Panc1 (cell line): ENCODE measurements at regions not wholly inside any gene's neighbourhood (a gene's known extent, or its start where the extent isn't known, plus 50 kb on each side); places are given as distances from the start of the nearest gene placed in this dataset.

Experiments used
- CTCF ChIP-seq: fragments of 450-650 bp; IDR thresholded peaks from 2 replicates; pipeline ENCODE4 v1.5.1; 2017; ENCODE audit warnings: mild to moderate bottlenecking
- POLR2AphosphoS5 ChIP-seq: IDR thresholded peaks from 2 replicates; pipeline ENCODE4 v1.6.1; 2012; ENCODE audit warnings: mild to moderate bottlenecking, low read depth, low read length, moderate library complexity
- SIN3A ChIP-seq: IDR thresholded peaks from 2 replicates; pipeline ENCODE4 v1.6.1; 2012; ENCODE audit warnings: low read depth, mild to moderate bottlenecking, low read length, moderate library complexity, borderline replicate concordance; ENCODE audit not compliant: insufficient read depth
- TCF7L2 ChIP-seq: IDR thresholded peaks from 2 replicates; pipeline ENCODE4 v1.6.1; 2011; ENCODE audit warnings: mild to moderate bottlenecking, low read depth, low read length, inconsistent platforms
- TF ChIP-seq, protein P1 (sequence below), 2 experiments: IDR thresholded peaks; 2 replicates each; pipeline ENCODE4 v1.6.1; 2011 to 2012; ENCODE audit warnings: low read depth in 2 of 2, control low read depth in 1 of 2, low read length in 1 of 2, mild to moderate bottlenecking in 1 of 2, moderate library complexity in 1 of 2; ENCODE audit not compliant: insufficient read depth in 1 of 2

DNA sequence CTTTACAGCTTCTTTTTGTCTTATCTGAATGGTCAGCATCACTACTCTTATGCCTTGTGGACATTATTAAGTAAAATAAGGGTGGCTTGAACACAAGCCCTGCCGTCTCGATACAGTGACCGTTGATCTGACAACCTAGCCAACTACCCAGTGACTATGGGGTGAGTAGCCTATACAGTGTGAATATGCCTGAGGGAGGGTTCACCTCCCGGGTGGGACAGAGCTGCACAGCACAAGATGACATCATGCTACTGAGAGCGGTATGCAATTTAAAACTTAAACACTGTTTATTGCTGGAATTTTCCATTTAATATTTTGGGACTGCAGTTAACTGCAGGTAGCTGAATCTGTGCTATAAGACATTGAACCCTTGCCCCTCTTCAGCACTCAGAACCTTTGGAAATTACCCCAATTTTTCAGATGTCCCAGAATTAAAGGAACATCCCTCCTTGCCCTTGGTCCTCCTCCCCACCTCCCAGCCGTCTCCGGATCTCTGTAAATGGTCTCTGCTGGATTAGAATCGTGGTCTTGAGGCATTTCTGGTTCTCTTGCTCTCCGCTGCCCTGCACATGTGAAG is 618.5 kb downstream of the PTPRU start:
- TF ChIP-seq CTCF (no peak), TCF7L2 (no peak), POLR2AphosphoS5 (no peak), SIN3A (no peak)
- TF ChIP-seq, protein P1, sequence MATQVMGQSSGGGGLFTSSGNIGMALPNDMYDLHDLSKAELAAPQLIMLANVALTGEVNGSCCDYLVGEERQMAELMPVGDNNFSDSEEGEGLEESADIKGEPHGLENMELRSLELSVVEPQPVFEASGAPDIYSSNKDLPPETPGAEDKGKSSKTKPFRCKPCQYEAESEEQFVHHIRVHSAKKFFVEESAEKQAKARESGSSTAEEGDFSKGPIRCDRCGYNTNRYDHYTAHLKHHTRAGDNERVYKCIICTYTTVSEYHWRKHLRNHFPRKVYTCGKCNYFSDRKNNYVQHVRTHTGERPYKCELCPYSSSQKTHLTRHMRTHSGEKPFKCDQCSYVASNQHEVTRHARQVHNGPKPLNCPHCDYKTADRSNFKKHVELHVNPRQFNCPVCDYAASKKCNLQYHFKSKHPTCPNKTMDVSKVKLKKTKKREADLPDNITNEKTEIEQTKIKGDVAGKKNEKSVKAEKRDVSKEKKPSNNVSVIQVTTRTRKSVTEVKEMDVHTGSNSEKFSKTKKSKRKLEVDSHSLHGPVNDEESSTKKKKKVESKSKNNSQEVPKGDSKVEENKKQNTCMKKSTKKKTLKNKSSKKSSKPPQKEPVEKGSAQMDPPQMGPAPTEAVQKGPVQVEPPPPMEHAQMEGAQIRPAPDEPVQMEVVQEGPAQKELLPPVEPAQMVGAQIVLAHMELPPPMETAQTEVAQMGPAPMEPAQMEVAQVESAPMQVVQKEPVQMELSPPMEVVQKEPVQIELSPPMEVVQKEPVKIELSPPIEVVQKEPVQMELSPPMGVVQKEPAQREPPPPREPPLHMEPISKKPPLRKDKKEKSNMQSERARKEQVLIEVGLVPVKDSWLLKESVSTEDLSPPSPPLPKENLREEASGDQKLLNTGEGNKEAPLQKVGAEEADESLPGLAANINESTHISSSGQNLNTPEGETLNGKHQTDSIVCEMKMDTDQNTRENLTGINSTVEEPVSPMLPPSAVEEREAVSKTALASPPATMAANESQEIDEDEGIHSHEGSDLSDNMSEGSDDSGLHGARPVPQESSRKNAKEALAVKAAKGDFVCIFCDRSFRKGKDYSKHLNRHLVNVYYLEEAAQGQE (IDR thresholded peaks at IDR 0.05; ENCODE audit: insufficient read depth in 1 of 2, low read depth in 2 of 2, low read length in 1 of 2), result no peak
